Adrenal gland (tissue), 5 donors: ENCODE measurements at regions not wholly inside any gene's neighbourhood (a gene's known extent, or its start where the extent isn't known, plus 50 kb on each side); places are given as distances from the start of the nearest gene placed in this dataset.

ENCODE experiments used
- POLR2A ChIP-seq, 2 donors: fragments of 450-650 bp; IDR thresholded peaks; one replicate each; pipeline ENCODE4 v1.6.1; 2017; ENCODE audit warnings: antibody characterized with exemption in 2 of 2, mild to moderate bottlenecking in 2 of 2, moderate library complexity in 1 of 2
- TF ChIP-seq, protein P1 (sequence below), 6 experiments: fragments of 450-650 bp in 4 of 6; fragments of 200-600 bp in 2 of 6; sonication (generic) in 1 of 6; IDR thresholded peaks; 1 replicate in 5 of 6; 2 replicates in 1 of 6; pipeline versions ENCODE4 v1.5.1 to v1.8.0; 2016 to 2021; ENCODE audit warnings: antibody characterized with exemption in 6 of 6, mild to moderate bottlenecking in 2 of 6, moderate library complexity in 1 of 6
- donor health status: DM: no; HTN: no; CAD: no.

DNA sequence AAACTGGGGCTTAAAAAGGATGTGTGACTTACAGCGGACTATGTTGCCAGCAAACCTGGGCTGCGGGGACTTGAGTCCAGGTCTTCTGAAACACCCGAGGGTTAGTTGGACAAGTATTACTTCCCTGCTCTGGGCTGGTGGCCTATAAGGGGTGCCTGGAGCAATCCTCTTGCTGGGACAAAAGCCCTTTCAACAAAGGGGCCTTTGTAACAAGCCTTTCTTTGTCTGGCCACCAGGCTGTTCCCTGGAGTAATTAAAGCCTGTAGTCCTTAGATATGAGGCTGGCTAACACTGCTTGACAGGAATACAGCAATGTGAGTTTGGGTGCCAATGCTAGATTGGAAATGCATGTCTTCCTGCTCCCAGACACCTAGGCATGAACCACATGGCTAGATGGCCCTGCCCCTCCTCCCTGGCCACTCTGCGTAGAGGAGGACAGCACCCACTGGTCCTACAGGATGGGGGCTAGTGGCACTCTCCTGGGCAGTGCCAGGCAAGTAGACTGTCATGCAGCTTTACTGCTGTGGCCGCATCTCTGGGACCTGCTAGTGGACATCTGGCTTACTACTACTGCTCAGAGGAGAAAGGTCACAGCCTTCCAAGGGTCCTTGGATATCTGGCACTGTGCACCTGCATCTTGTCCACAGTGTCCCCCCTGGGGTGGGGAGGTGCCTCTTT, 343.1 kb downstream of the ZSWIM6 start:
- TF ChIP-seq, protein P1, sequence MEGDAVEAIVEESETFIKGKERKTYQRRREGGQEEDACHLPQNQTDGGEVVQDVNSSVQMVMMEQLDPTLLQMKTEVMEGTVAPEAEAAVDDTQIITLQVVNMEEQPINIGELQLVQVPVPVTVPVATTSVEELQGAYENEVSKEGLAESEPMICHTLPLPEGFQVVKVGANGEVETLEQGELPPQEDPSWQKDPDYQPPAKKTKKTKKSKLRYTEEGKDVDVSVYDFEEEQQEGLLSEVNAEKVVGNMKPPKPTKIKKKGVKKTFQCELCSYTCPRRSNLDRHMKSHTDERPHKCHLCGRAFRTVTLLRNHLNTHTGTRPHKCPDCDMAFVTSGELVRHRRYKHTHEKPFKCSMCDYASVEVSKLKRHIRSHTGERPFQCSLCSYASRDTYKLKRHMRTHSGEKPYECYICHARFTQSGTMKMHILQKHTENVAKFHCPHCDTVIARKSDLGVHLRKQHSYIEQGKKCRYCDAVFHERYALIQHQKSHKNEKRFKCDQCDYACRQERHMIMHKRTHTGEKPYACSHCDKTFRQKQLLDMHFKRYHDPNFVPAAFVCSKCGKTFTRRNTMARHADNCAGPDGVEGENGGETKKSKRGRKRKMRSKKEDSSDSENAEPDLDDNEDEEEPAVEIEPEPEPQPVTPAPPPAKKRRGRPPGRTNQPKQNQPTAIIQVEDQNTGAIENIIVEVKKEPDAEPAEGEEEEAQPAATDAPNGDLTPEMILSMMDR (IDR thresholded peaks at IDR 0.05), result no peak
- no peak for TF ChIP-seq POLR2A (IDR thresholded peaks at IDR 0.05)
